ENCODE measurements at regions not wholly inside any gene's neighbourhood (a gene's known extent, or its start where the extent isn't known, plus 50 kb on each side); places are given as distances from the start of the nearest gene placed in this dataset.

GRCh38 chr20:40495956-40496355 is 193.1 kb downstream of the MAFB start:
- Histone ChIP-seq H3K27me3 (ENCODE audit: insufficient read depth, poor library complexity, severe bottlenecking) (no peaks in the 10 kb centered on the region), H3K27ac (replicated peaks) (no peak overlapping the region; the same call in 1 of the 2 replicates), H3K4me3 (replicated peaks; ENCODE audit: insufficient read depth, low read length) (no peak overlapping the region)
- no peak for TF ChIP-seq POLR2AphosphoS5 (IDR thresholded peaks at IDR 0.05; ENCODE audit: low read depth)
- no peak for TF ChIP-seq GABPA (IDR thresholded peaks at IDR 0.05; ENCODE audit: low read depth)
- TF ChIP-seq REST (IDR thresholded peaks at IDR 0.05; ENCODE audit: insufficient replicate concordance, low read depth), result no peak
- no peak for TF ChIP-seq SPI1 (IDR thresholded peaks at IDR 0.05; ENCODE audit: borderline replicate concordance, low read depth)
- no peak for TF ChIP-seq CTCF (IDR thresholded peaks at IDR 0.05; ENCODE audit: insufficient read depth, low read length)
- no peak for DNase-seq (ENCODE audit: low read depth in 1 of 2, low spot score in 1 of 2)

- H3K27ac ChIP-seq (replicated peaks), result peak overlapping the region; percentile 72
- TF ChIP-seq POLR2AphosphoS5 (IDR thresholded peaks at IDR 0.05; ENCODE audit: low read depth) (peak; percentile 44; the same call in 1 of the 2 replicates), REST (IDR thresholded peaks at IDR 0.05; ENCODE audit: insufficient replicate concordance, low read depth) (no peak), SPI1 (IDR thresholded peaks at IDR 0.05; ENCODE audit: borderline replicate concordance, low read depth) (peak; percentile 85)
- peak; percentile 58 to 85 for DNase-seq (ENCODE audit: low read depth in 1 of 2, low spot score in 1 of 2)
These were observed 194.8 kb downstream of the MAFB start for GRCh38 chr20:40494248-40494647.

GRCh38 chr20:40493549-40493948 is 195.5 kb downstream of the MAFB start:
- Histone ChIP-seq H3K4me3 (replicated peaks; ENCODE audit: insufficient read depth, low read length) (no peak overlapping the region), H3K27ac (replicated peaks) (peak overlapping the region; percentile 72), H3K27me3 (ENCODE audit: insufficient read depth, poor library complexity, severe bottlenecking) (no peaks in the 10 kb centered on the region)
- DNase-seq (ENCODE audit: low read depth in 1 of 2, low spot score in 1 of 2), result no peak
- TF ChIP-seq GABPA (IDR thresholded peaks at IDR 0.05; ENCODE audit: low read depth), result no peak

More at GRCh38 chr20:40494248-40494647, 194.8 kb downstream of the MAFB start:
- Histone ChIP-seq H3K27me3 (ENCODE audit: insufficient read depth, poor library complexity, severe bottlenecking) (no peaks in the 10 kb centered on the region), H3K4me3 (replicated peaks; ENCODE audit: insufficient read depth, low read length) (no peak overlapping the region)

GRCh38 chr20:40493071-40493470 is 196.0 kb downstream of the MAFB start:
- Histone ChIP-seq H3K4me3 (replicated peaks; ENCODE audit: insufficient read depth, low read length) (no peak overlapping the region), H3K27me3 (ENCODE audit: insufficient read depth, poor library complexity, severe bottlenecking) (no peaks in the 10 kb centered on the region), H3K27ac (replicated peaks) (no peak overlapping the region)
- DNase-seq (ENCODE audit: low read depth in 1 of 2, low spot score in 1 of 2), result no peak
- TF ChIP-seq POLR2AphosphoS5 (IDR thresholded peaks at IDR 0.05; ENCODE audit: low read depth) (no peak), GABPA (IDR thresholded peaks at IDR 0.05; ENCODE audit: low read depth) (no peak), SPI1 (IDR thresholded peaks at IDR 0.05; ENCODE audit: borderline replicate concordance, low read depth) (no peak), REST (IDR thresholded peaks at IDR 0.05; ENCODE audit: insufficient replicate concordance, low read depth) (no peak), CTCF (IDR thresholded peaks at IDR 0.05; ENCODE audit: insufficient read depth, low read length) (no peak)
